Testis (tissue), 2 donors: ENCODE measurements at regions not wholly inside any gene's neighbourhood (a gene's known extent, or its start where the extent isn't known, plus 50 kb on each side); places are given as distances from the start of the nearest gene placed in this dataset.
"Not testable (repeated sequence)": the region's sequence is repeated elsewhere in the genome, so short reads cannot be mapped to it uniquely, and the experiment has no call there.

Source experiments
- POLR2A ChIP-seq: fragments of 450-650 bp; IDR thresholded peaks from one replicate; pipeline ENCODE4 v1.6.1; 2017; ENCODE audit warnings: antibody characterized with exemption, mild to moderate bottlenecking, moderate library complexity
- TF ChIP-seq, protein P1 (sequence below), 3 experiments: fragments of 450-650 bp in 2 of 3; fragments of 200-600 bp in 1 of 3; sonication (generic) in 1 of 3; IDR thresholded peaks; one replicate each; pipeline ENCODE4 v1.5.1; 2016 to 2019; ENCODE audit warnings: antibody characterized with exemption in 3 of 3, mild to moderate bottlenecking in 2 of 3, moderate library complexity in 1 of 3

DNA sequence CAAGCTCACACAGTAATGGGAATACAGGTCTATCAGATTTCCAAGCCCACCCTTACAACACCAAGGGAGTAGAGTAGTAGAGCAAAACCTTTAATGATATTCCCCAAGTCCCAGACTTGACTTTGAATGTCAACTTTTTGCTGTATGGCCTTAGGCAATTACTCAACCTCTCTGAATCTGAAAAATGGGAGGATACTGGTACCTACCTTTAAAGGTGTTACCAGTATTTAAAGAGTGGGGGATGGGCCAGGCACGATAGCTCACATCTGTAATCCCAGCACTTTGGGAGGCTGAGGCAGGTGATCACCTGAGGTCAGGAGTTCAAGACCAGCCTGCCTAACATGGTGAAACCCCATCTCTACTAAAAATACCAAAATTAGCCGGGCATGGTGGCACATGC is 115.2 kb upstream of the TBX5 start:
- TF ChIP-seq, protein P1, sequence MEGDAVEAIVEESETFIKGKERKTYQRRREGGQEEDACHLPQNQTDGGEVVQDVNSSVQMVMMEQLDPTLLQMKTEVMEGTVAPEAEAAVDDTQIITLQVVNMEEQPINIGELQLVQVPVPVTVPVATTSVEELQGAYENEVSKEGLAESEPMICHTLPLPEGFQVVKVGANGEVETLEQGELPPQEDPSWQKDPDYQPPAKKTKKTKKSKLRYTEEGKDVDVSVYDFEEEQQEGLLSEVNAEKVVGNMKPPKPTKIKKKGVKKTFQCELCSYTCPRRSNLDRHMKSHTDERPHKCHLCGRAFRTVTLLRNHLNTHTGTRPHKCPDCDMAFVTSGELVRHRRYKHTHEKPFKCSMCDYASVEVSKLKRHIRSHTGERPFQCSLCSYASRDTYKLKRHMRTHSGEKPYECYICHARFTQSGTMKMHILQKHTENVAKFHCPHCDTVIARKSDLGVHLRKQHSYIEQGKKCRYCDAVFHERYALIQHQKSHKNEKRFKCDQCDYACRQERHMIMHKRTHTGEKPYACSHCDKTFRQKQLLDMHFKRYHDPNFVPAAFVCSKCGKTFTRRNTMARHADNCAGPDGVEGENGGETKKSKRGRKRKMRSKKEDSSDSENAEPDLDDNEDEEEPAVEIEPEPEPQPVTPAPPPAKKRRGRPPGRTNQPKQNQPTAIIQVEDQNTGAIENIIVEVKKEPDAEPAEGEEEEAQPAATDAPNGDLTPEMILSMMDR (IDR thresholded peaks at IDR 0.05), result not testable (repeated sequence)
- not testable (repeated sequence) for TF ChIP-seq POLR2A
